ENCODE measurements at regions not wholly inside any gene's neighbourhood (a gene's known extent, or its start where the extent isn't known, plus 50 kb on each side); places are given as distances from the start of the nearest gene placed in this dataset.

- TF ChIP-seq POLR2AphosphoS5 (IDR thresholded peaks at IDR 0.05; ENCODE audit: borderline replicate concordance, low read depth, low read length) (no peak), EZH2 (IDR thresholded peaks at IDR 0.05) (no peak)
Measured at GRCh38 chr3:4036046-4036445, 236.8 kb downstream of the LRRN1 start.
